Vagina (tissue), 2 donors: ENCODE measurements at regions not wholly inside any gene's neighbourhood (a gene's known extent, or its start where the extent isn't known, plus 50 kb on each side); places are given as distances from the start of the nearest gene placed in this dataset.

Experiments
- POLR2A ChIP-seq, 2 donors: fragments of 450-650 bp; IDR thresholded peaks; one replicate each; pipeline ENCODE4 v1.6.1; 2017; ENCODE audit warnings: antibody characterized with exemption in 2 of 2, mild to moderate bottlenecking in 2 of 2, moderate library complexity in 2 of 2
- POLR2AphosphoS5 ChIP-seq, 2 donors: sonication (generic); formaldehyde crosslinking; IDR thresholded peaks; one replicate each; pipeline ENCODE4 v1.9.0; 2017; ENCODE audit warnings: antibody characterized with exemption in 2 of 2, mild to moderate bottlenecking in 2 of 2, low read depth in 1 of 2; ENCODE audit not compliant: insufficient read depth in 1 of 2
- TF ChIP-seq, protein P1 (sequence below), 3 experiments: fragments of 450-650 bp in 2 of 3; fragments of 200-600 bp in 1 of 3; sonication (generic) in 1 of 3; IDR thresholded peaks; one replicate each; pipeline ENCODE4 v1.5.1; 2017 to 2019; ENCODE audit warnings: antibody characterized with exemption in 3 of 3, mild to moderate bottlenecking in 2 of 3, moderate library complexity in 2 of 3

DNA sequence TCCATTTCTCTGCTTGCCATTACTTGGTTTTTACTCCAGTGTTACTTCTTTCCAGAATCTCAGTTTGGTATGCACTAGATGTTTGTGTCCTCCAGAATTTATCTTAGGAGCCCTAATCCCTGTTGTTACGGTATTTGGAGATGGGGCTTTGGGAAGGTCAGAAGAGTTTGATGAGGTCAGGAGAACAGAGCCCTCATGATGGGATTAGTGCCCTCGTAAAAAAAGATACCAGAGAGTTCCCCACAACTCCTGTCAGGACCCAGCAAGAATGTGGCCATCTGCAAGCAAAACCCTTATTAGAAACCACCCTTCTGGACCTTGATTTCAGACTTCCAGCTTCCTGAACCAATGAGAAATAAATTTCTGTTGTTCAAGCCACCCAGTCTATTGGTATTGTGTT, 98.0 kb downstream of the ADAMTS1 start:
- TF ChIP-seq, protein P1, sequence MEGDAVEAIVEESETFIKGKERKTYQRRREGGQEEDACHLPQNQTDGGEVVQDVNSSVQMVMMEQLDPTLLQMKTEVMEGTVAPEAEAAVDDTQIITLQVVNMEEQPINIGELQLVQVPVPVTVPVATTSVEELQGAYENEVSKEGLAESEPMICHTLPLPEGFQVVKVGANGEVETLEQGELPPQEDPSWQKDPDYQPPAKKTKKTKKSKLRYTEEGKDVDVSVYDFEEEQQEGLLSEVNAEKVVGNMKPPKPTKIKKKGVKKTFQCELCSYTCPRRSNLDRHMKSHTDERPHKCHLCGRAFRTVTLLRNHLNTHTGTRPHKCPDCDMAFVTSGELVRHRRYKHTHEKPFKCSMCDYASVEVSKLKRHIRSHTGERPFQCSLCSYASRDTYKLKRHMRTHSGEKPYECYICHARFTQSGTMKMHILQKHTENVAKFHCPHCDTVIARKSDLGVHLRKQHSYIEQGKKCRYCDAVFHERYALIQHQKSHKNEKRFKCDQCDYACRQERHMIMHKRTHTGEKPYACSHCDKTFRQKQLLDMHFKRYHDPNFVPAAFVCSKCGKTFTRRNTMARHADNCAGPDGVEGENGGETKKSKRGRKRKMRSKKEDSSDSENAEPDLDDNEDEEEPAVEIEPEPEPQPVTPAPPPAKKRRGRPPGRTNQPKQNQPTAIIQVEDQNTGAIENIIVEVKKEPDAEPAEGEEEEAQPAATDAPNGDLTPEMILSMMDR (IDR thresholded peaks at IDR 0.05) = no peak
- TF ChIP-seq POLR2A (IDR thresholded peaks at IDR 0.05) (no peak), POLR2AphosphoS5 (IDR thresholded peaks at IDR 0.05; ENCODE audit: insufficient read depth in 1 of 2, low read depth in 1 of 2) (no peak)
